Stimulated activated CD4-positive, alpha-beta T cell treated with anti-CD3 and anti-CD28 coated beads, Interleukin-12 subunit alpha, Interleukin-12 subunit beta, amount 100 ng/mL, for 4 hours (primary cell): ENCODE measurements at regions not wholly inside any gene's neighbourhood (a gene's known extent, or its start where the extent isn't known, plus 50 kb on each side); places are given as distances from the start of the nearest gene placed in this dataset.

Source experiments
- DNase-seq: peaks from one replicate; pipeline ENCODE4 v3.0.0-alpha.2; 2020

- no peak for DNase-seq
These were observed 55.0 kb upstream of the EGLN3 start for GRCh38 chr14:34005901-34006300.

DNA sequence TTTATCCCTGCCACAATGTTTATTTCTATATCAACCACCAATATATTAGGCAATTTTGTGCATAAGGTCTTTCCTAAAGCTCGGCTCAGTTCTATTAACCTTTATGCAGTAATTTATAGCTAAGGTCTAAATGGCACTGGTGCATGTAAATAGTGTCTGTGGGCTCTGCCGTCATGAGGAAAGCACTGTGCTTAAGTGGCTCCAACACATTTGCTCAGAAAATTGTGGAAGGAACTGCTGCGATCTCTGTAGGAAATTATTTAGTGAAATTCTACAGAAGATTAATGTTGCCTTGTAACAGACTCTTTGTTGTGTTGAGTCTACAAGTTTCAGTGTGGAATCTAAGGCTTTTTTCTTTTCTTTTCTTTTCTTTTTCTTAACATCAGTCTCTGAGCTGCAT is 54.0 kb upstream of the EGLN3 start:
- no peak for DNase-seq

GRCh38 chr14:34003691-34004090 is 52.8 kb upstream of the EGLN3 start:
- DNase-seq = no peak

- no peak for DNase-seq
These were observed 52.3 kb upstream of the EGLN3 start for GRCh38 chr14:34003082-34003668.
